Upper lobe of right lung (tissue), 1 donor: ENCODE measurements at regions not wholly inside any gene's neighbourhood (a gene's known extent, or its start where the extent isn't known, plus 50 kb on each side); places are given as distances from the start of the nearest gene placed in this dataset.
"Not testable (repeated sequence)": the region's sequence is repeated elsewhere in the genome, so short reads cannot be mapped to it uniquely, and the experiment has no call there.

Source experiments
- ATAC-seq: fragments of 200-7000 bp; cut with Tn5 transposase; one replicate; pipeline ENCODE4 v1.9.1; 2020; ENCODE audit warnings: mild to moderate bottlenecking, moderate library complexity
- DNase-seq: peaks from one replicate; pipeline ENCODE4 v3.0.0-alpha.2; 2020
- H3K27ac ChIP-seq: fragments of 200-600 bp; one replicate; pipeline ENCODE4 v1.8.0; 2022
- H3K27me3 ChIP-seq: fragments of 200-600 bp; one replicate; pipeline ENCODE4 v1.8.0; 2022; ENCODE audit warnings: mild to moderate bottlenecking
- H3K36me3 ChIP-seq: fragments of 200-600 bp; one replicate; pipeline ENCODE4 v1.8.0; 2022
- H3K4me1 ChIP-seq: fragments of 200-600 bp; one replicate; pipeline ENCODE4 v1.8.0; 2022
- H3K4me3 ChIP-seq: fragments of 200-600 bp; one replicate; pipeline ENCODE4 v1.8.0; 2022; ENCODE audit warnings: mild to moderate bottlenecking
- H3K9me3 ChIP-seq: fragments of 200-600 bp; one replicate; pipeline ENCODE4 v1.8.0; 2022
- intact Hi-C: fragments of 100-400 bp; cut with DNase I; formaldehyde crosslinking; loops from one replicate; pipeline ENCODE4 v1.11.0; 2022
- TF ChIP-seq, protein P1 (sequence below): fragments of 200-600 bp; IDR thresholded peaks from one replicate; pipeline ENCODE4 v1.8.0; 2022; ENCODE audit warnings: antibody characterized with exemption
- donor health status: DM: no; HTN: yes; CAD: no; lungs with severe emphysema.

DNA sequence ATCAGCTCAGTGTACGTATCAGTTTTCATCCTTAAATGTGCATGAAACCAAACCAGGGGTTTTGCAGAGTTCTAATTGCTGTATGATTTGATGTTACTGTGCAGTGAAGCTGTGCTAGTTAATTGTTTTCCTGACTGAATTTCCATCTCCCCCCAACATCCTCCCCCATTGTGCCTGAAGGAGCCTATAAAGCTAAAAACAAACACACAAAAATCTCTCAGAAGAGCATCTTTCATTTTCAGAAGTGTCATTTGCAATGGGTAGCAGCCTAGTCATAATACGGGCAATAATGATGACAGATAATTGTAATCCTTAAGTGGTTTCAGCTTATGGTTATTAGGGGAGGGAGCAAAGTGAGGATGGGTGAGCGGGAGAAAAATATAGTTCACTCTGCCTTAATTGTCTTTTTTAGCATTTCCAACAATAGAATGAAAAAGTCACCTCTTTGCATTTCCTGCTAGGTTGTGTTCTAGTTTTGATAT is 207.9 kb upstream of the TBL1XR1 start:
- DNase-seq = no peak
- Histone ChIP-seq H3K9me3 (no peaks in the 10 kb centered on the region), H3K4me3 (no peak overlapping the region), H3K27me3 (no peaks in the 10 kb centered on the region), H3K36me3 (no peaks in the 10 kb centered on the region), H3K27ac (no peak overlapping the region), H3K4me1 (no peaks in the 10 kb centered on the region)
- no peak for ATAC-seq
- TF ChIP-seq, protein P1, sequence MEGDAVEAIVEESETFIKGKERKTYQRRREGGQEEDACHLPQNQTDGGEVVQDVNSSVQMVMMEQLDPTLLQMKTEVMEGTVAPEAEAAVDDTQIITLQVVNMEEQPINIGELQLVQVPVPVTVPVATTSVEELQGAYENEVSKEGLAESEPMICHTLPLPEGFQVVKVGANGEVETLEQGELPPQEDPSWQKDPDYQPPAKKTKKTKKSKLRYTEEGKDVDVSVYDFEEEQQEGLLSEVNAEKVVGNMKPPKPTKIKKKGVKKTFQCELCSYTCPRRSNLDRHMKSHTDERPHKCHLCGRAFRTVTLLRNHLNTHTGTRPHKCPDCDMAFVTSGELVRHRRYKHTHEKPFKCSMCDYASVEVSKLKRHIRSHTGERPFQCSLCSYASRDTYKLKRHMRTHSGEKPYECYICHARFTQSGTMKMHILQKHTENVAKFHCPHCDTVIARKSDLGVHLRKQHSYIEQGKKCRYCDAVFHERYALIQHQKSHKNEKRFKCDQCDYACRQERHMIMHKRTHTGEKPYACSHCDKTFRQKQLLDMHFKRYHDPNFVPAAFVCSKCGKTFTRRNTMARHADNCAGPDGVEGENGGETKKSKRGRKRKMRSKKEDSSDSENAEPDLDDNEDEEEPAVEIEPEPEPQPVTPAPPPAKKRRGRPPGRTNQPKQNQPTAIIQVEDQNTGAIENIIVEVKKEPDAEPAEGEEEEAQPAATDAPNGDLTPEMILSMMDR = no peak
- intact Hi-C loops = no loop called here

DNA sequence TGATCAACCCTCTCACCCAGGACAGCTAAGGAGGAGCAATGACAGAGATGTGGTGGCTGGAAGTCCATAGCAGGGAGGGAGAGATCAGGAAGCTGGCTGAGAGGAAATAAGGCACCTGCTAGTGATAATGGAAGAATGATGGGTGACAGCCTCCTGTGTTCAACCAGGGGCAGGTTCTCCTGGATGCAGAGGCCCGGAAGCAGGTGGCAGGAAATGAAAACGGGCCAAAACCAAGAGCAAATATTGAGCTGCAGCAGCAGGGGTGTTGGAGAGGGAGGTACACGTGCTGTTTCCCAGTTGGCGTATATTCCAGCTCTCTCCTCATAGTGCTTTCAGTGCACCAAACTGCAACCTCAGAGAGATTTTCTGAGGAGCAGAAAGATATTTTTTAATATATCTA is 213.4 kb upstream of the TBL1XR1 start:
- TF ChIP-seq, protein P1 = no peak
- Histone ChIP-seq H3K27ac (no peak overlapping the region), H3K27me3 (no peaks in the 10 kb centered on the region), H3K36me3 (no peaks in the 10 kb centered on the region), H3K4me1 (peaks cover 6% of the 10 kb centered on the region), H3K4me3 (no peak overlapping the region), H3K9me3 (no peaks in the 10 kb centered on the region)
- DNase-seq (no peak), ATAC-seq (peak; percentile 80)
- intact Hi-C loops = no loop called here

DNA sequence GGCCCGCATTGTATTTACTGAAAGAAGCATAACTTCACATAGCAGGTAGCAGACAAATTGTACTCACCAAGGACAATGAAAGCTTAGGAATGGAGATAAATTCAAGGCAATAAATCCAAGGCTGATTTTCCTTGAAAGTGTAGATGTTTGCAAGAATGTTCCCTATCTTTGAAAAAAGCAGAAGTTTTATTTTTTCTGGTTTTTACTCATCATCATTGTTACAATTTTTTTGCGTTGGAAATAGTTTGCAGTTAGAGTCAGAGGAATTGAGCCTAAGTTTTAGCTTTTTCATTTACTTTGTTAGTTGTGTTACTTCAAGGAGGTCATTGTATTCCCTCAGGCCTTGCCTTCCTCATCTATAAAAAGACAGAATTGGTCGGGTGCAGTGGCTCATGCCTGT is 213.9 kb upstream of the TBL1XR1 start:
- Histone ChIP-seq H3K4me3 (no peak overlapping the region), H3K36me3 (no peaks in the 10 kb centered on the region), H3K27me3 (no peaks in the 10 kb centered on the region), H3K9me3 (no peaks in the 10 kb centered on the region), H3K27ac (no peak overlapping the region), H3K4me1 (peaks cover 6% of the 10 kb centered on the region)
- TF ChIP-seq, protein P1 = no peak
- intact Hi-C loops = no loop called here
- DNase-seq = no peak
- no peak for ATAC-seq

DNA sequence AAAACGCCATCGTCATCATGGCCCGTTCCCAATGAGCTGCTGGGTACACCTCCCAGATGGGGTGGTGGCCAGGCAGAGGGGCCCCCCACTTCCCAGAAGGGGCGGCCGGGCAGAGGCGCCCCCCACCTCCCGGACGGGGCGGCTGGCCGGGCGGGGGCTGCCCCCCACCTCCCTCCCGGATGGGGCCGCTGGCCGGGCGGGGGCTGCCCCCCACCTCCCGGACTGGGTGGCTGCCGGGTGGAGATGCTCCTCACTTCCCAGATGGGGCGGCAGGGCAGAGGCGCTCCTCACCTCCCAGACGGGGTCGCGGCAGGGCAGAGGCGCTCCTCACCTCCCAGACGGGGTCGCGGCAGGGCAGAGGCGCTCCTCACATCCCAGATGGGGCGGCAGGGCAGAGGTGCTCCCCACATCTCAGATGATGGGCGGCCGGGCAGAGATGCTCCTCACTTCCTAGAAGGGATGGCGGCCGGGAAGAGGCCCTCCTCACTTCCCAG is 215.4 kb upstream of the TBL1XR1 start:
- H3K27me3 ChIP-seq, H3K27ac ChIP-seq, H3K36me3 ChIP-seq, ATAC-seq, intact Hi-C loops, H3K9me3 ChIP-seq, H3K4me3 ChIP-seq, H3K4me1 ChIP-seq, DNase-seq: not testable (repeated sequence)

DNA sequence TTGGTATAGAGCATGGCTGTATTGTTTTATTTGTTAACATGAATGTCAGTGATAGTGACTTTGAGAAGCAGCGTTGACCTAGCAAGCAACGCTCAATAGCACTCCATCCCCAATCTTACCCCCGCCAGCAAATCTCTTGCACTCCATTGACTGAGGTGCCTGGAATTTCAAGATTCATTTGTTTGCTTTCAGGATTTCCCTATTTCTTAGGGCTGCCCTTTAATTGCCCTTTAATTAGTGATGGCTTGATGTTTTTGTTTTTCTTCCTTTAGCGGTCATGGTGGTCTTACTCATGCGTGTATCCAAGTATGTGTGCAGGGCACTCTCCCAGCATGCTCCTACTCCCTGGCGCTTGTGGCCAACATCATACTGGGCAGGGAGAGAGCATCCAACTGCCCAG is 216.8 kb upstream of the TBL1XR1 start:
- no peak for ATAC-seq
- no peaks in the 10 kb centered on the region for H3K9me3 ChIP-seq
- no peak overlapping the region for H3K4me3 ChIP-seq
- H3K27ac ChIP-seq = no peak overlapping the region
- H3K36me3 ChIP-seq = no peaks in the 10 kb centered on the region
- intact Hi-C loops = no loop called here
- peaks cover 6% of the 10 kb centered on the region for H3K4me1 ChIP-seq
- DNase-seq = no peak
- H3K27me3 ChIP-seq = no peaks in the 10 kb centered on the region
- TF ChIP-seq, protein P1 = no peak

DNA sequence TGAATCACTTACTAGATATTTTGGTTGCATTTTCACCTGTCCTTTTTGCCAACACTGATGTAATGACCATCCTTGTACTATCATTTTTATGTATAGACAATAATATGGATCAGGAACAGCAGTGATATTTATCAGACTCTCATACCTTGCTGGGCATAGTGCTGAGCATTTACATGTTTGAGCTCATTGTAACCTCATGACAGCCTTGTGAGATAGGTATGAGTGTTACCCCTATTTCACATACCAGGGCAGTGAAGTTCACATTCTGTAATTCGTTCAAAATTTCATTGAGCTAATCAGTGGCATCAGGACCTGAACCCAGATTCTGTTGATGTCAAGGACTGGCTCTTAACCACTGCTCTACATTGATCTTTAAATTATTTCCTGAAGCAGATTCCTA is 221.5 kb upstream of the TBL1XR1 start:
- TF ChIP-seq, protein P1 = no peak
- H3K36me3 ChIP-seq = no peaks in the 10 kb centered on the region
- intact Hi-C loops = no loop called here
- no peaks in the 10 kb centered on the region for H3K9me3 ChIP-seq
- no peaks in the 10 kb centered on the region for H3K4me1 ChIP-seq
- H3K27me3 ChIP-seq = no peaks in the 10 kb centered on the region
- DNase-seq (no peak), ATAC-seq (no peak)
- H3K27ac ChIP-seq = no peak overlapping the region
- H3K4me3 ChIP-seq = no peak overlapping the region
